A673 (cell line): ENCODE measurements at regions not wholly inside any gene's neighbourhood (a gene's known extent, or its start where the extent isn't known, plus 50 kb on each side); places are given as distances from the start of the nearest gene placed in this dataset.

ENCODE experiments used
- BruUV-seq: library from RNA; stranded (reverse); fragments of 400-500 nt; replicated peaks from 2 replicates; lab custom pipeline; 2021; lab: Mats Ljungman, UMichigan
- CTCF ChIA-PET: fragments of 300-600 bp; sonication (Branson Sonifier 250); formaldehyde crosslinking; loops from one replicate; lab custom pipeline; 2022; ENCODE audit warnings: antibody characterized with exemption; lab: Charles Lee
- POLR2A ChIA-PET: fragments of 300-600 bp; sonication (Branson Sonifier 250); formaldehyde crosslinking; loops from one replicate; lab custom pipeline; 2022; ENCODE audit warnings: antibody characterized with exemption; ENCODE audit not compliant: low non-redundant PET; lab: Charles Lee
- DNase-seq: peaks from one replicate; pipeline ENCODE4 v3.0.0-alpha.2; 2015; ENCODE audit warnings: low spot score
- H3K27ac ChIP-seq: fragments of 200-600 bp; sonication (generic); 2 replicates; pipeline ENCODE4 v1.5.1; 2016; ENCODE audit warnings: mixed run types, low read depth, mild to moderate bottlenecking, mixed read lengths, antibody characterized with exemption, low read length; ENCODE audit not compliant: poor library complexity, severe bottlenecking
- H3K27me3 ChIP-seq: fragments of 200-600 bp; sonication (generic); replicated peaks from 2 replicates; pipeline ENCODE4 v1.6.1; 2017; ENCODE audit warnings: mixed run types, low read depth, mild to moderate bottlenecking, mixed read lengths, antibody characterized with exemption, low read length; ENCODE audit not compliant: insufficient read depth, poor library complexity
- H3K36me3 ChIP-seq: fragments of 200-600 bp; sonication (generic); 2 replicates; pipeline ENCODE4 v1.6.1; 2016; ENCODE audit warnings: mixed run types, mild to moderate bottlenecking, mixed read lengths, antibody characterized with exemption, low read length; ENCODE audit not compliant: insufficient read depth, poor library complexity, severe bottlenecking
- H3K4me1 ChIP-seq: fragments of 200-600 bp; sonication (generic); 2 replicates; pipeline ENCODE4 v1.6.1; 2017; ENCODE audit warnings: mixed run types, mild to moderate bottlenecking, mixed read lengths, antibody characterized with exemption, low read length; ENCODE audit not compliant: insufficient read depth, poor library complexity, severe bottlenecking
- H3K4me3 ChIP-seq: fragments of 200-600 bp; sonication (generic); 2 replicates; pipeline ENCODE4 v1.5.1; 2016; ENCODE audit warnings: low read depth, mixed run types, mild to moderate bottlenecking, mixed read lengths, low read length; ENCODE audit not compliant: poor library complexity, severe bottlenecking
- H3K9me3 ChIP-seq: fragments of 200-600 bp; sonication (generic); 2 replicates; pipeline ENCODE4 v1.6.1; 2016; ENCODE audit warnings: mixed run types, low read depth, mild to moderate bottlenecking, mixed read lengths, antibody characterized with exemption, low read length; ENCODE audit not compliant: poor library complexity, severe bottlenecking
- EZH2 ChIP-seq: fragments of 200-600 bp; sonication (generic); IDR thresholded peaks from 2 replicates; pipeline ENCODE4 v1.6.1; 2017; ENCODE audit warnings: borderline replicate concordance, low read depth, mild to moderate bottlenecking, mixed read lengths, antibody characterized with exemption, low read length; ENCODE audit not compliant: poor library complexity, severe bottlenecking
- intact Hi-C: fragments of 100-400 bp; cut with micrococcal nuclease; formaldehyde crosslinking; loops from one replicate; pipeline ENCODE4 v1.10.0; 2022; ENCODE audit not compliant: unreplicated experiment
- TF ChIP-seq, protein P1 (sequence below): fragments of 300-800, 200-600 bp; sonication (generic); conservative IDR thresholded peaks from 2 replicates; pipeline ENCODE4 v1.5.1; 2017; ENCODE audit warnings: low read depth, mild to moderate bottlenecking, antibody characterized with exemption, low read length, moderate library complexity, mixed read lengths

DNA sequence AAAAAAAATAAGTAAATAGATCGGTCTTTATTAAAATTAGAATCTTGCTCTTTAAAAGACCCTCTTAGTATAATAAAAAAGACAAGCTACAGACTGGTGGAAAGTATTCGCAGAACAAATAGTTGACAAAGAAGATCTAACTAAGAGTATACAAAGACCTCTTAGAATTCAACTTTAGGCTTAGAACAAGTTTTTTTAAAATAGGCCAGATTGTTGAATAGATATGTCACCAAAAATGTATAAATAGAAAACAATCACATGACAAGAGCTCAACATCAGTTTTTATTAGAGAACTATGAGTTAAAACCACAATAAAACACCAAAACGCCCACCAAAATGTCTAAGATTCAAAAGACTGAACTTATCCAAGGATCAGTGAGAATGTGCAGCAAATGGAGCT, 632.7 kb upstream of the PTCHD4 start:
- TF ChIP-seq EZH2 = no peak
- TF ChIP-seq, protein P1, sequence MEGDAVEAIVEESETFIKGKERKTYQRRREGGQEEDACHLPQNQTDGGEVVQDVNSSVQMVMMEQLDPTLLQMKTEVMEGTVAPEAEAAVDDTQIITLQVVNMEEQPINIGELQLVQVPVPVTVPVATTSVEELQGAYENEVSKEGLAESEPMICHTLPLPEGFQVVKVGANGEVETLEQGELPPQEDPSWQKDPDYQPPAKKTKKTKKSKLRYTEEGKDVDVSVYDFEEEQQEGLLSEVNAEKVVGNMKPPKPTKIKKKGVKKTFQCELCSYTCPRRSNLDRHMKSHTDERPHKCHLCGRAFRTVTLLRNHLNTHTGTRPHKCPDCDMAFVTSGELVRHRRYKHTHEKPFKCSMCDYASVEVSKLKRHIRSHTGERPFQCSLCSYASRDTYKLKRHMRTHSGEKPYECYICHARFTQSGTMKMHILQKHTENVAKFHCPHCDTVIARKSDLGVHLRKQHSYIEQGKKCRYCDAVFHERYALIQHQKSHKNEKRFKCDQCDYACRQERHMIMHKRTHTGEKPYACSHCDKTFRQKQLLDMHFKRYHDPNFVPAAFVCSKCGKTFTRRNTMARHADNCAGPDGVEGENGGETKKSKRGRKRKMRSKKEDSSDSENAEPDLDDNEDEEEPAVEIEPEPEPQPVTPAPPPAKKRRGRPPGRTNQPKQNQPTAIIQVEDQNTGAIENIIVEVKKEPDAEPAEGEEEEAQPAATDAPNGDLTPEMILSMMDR = no peak
- CTCF ChIA-PET = no interaction called here
- BruUV-seq = no TSS peak

GRCh38 chr6:48736501-48737206, 625.7 kb upstream of the PTCHD4 start:
- no peaks in the 10 kb centered on the region for H3K27me3 ChIP-seq
- intact Hi-C loops = no loop called here
- H3K27ac ChIP-seq = no peak overlapping the region
- no TSS peak for BruUV-seq
- TF ChIP-seq, protein P1 = no peak
- no peak for TF ChIP-seq EZH2
- H3K36me3 ChIP-seq = no peaks in the 10 kb centered on the region
- ChIA-PET POLR2A (no interaction called here), CTCF (no interaction called here)
- DNase-seq = peak; percentile 3
- no peak overlapping the region for H3K4me3 ChIP-seq
- H3K4me1 ChIP-seq = no peaks in the 10 kb centered on the region
- no peaks in the 10 kb centered on the region for H3K9me3 ChIP-seq

More for the DNA sequence above, 632.7 kb upstream of the PTCHD4 start:
- Histone ChIP-seq H3K27me3 (no peaks in the 10 kb centered on the region), H3K4me1 (no peaks in the 10 kb centered on the region), H3K9me3 (no peaks in the 10 kb centered on the region), H3K27ac (no peak overlapping the region), H3K4me3 (no peak overlapping the region), H3K36me3 (no peaks in the 10 kb centered on the region)
- intact Hi-C loops = no loop called here
- POLR2A ChIA-PET = no interaction called here
- no peak for DNase-seq

DNA sequence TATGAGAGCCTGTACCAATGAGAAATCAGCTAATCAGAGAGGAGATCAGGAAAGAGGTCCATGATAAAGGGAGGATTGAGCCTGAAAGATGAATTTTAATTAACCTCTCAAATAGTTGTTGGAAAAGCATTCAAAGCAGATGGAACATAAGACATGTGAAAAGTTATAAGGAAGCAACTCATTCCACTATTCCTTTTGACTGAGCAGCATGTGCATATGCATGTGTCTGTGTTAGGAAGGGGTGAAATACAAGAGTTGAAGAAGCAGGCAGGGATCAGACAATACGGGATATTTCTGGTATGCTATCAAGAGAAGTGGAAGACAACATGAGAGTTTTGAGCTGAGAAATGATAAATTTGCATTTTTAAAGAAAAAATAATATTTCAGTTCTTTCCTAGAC, 624.8 kb upstream of the PTCHD4 start:
- DNase-seq = no peak

More for the DNA sequence above, 624.8 kb upstream of the PTCHD4 start:
- H3K36me3 ChIP-seq = no peaks in the 10 kb centered on the region
- no peaks in the 10 kb centered on the region for H3K9me3 ChIP-seq
- no peak overlapping the region for H3K4me3 ChIP-seq
- BruUV-seq = no TSS peak
- CTCF ChIA-PET = no interaction called here
- intact Hi-C loops = no loop called here
- H3K27ac ChIP-seq = no peak overlapping the region
- TF ChIP-seq, protein P1 = no peak
- no peak for TF ChIP-seq EZH2
- no peaks in the 10 kb centered on the region for H3K27me3 ChIP-seq
- POLR2A ChIA-PET = no interaction called here
- H3K4me1 ChIP-seq = no peaks in the 10 kb centered on the region
